Loucy (cell line): ENCODE measurements at regions not wholly inside any gene's neighbourhood (a gene's known extent, or its start where the extent isn't known, plus 50 kb on each side); places are given as distances from the start of the nearest gene placed in this dataset.

Source experiments
- H2AFZ ChIP-seq: fragments of 200-600 bp; sonication (generic); 2 replicates; pipeline ENCODE4 v1.6.0; 2016; ENCODE audit warnings: antibody characterized with exemption, mild to moderate bottlenecking, low read length, moderate library complexity
- H3F3A ChIP-seq: fragments of 200-600 bp; 2 replicates; pipeline ENCODE4 v1.6.0; 2016; ENCODE audit warnings: antibody characterized with exemption, low read depth, mild to moderate bottlenecking
- H3K27me3 ChIP-seq: fragments of 200-600 bp; sonication (generic); 2 replicates; pipeline ENCODE4 v1.6.1; 2014; ENCODE audit warnings: low read length, mild to moderate bottlenecking; ENCODE audit not compliant: insufficient read depth, poor library complexity, severe bottlenecking
- H3K36me3 ChIP-seq: fragments of 200-600 bp; sonication (generic); 2 replicates; pipeline ENCODE4 v1.6.1; 2016; ENCODE audit warnings: low read length; ENCODE audit not compliant: insufficient read depth
- H3K4me1 ChIP-seq: fragments of 200-600 bp; sonication (generic); 2 replicates; pipeline ENCODE4 v1.5.1; 2014; ENCODE audit warnings: low read length, mild to moderate bottlenecking; ENCODE audit not compliant: insufficient read depth, poor library complexity, severe bottlenecking
- H3K4me2 ChIP-seq: fragments of 200-600 bp; sonication (generic); 2 replicates; pipeline ENCODE4 v1.6.0; 2014; ENCODE audit warnings: antibody characterized with exemption, low read length, low read depth, mild to moderate bottlenecking; ENCODE audit not compliant: poor library complexity, severe bottlenecking
- H3K4me3 ChIP-seq: fragments of 200-600 bp; sonication (generic); 2 replicates; pipeline ENCODE4 v1.5.1; 2014; ENCODE audit warnings: low read length, mild to moderate bottlenecking, mixed read lengths; ENCODE audit not compliant: poor library complexity, severe bottlenecking
- H3K79me2 ChIP-seq: fragments of 200-600 bp; sonication (generic); 2 replicates; pipeline ENCODE4 v1.6.1; 2014; ENCODE audit warnings: low read length; ENCODE audit not compliant: insufficient read depth
- H3K9ac ChIP-seq: fragments of 200-600 bp; sonication (generic); 2 replicates; pipeline ENCODE4 v1.6.0; 2014; ENCODE audit warnings: mild to moderate bottlenecking, low read depth, low read length, moderate library complexity; ENCODE audit not compliant: poor library complexity, severe bottlenecking
- H3K9me2 ChIP-seq: fragments of 200-600 bp; sonication (generic); replicated peaks from 2 replicates; pipeline ENCODE4 v1.6.1; 2016; ENCODE audit warnings: low read depth, low read length, mixed read lengths
- H3K9me3 ChIP-seq: fragments of 200-600 bp; sonication (generic); 2 replicates; pipeline ENCODE4 v1.6.1; 2014; ENCODE audit warnings: mild to moderate bottlenecking, antibody characterized with exemption, low read length, low read depth; ENCODE audit not compliant: insufficient read depth
- H4K20me1 ChIP-seq: fragments of 200-600 bp; sonication (generic); 2 replicates; pipeline ENCODE4 v1.6.0; 2014; ENCODE audit warnings: antibody characterized with exemption, low read length, mild to moderate bottlenecking; ENCODE audit not compliant: insufficient read depth, poor library complexity, severe bottlenecking
- EZH2phosphoT487 ChIP-seq: fragments of 200-600 bp; IDR thresholded peaks from 2 replicates; pipeline ENCODE4 v1.6.1; 2018; ENCODE audit warnings: antibody characterized with exemption, mild to moderate bottlenecking, moderate library complexity, borderline replicate concordance
- TF ChIP-seq, protein P1 (sequence below): fragments of 200-600 bp; sonication (generic); conservative IDR thresholded peaks from 2 replicates; pipeline ENCODE4 v1.5.1; 2014; ENCODE audit warnings: mild to moderate bottlenecking, antibody characterized with exemption, low read length

DNA sequence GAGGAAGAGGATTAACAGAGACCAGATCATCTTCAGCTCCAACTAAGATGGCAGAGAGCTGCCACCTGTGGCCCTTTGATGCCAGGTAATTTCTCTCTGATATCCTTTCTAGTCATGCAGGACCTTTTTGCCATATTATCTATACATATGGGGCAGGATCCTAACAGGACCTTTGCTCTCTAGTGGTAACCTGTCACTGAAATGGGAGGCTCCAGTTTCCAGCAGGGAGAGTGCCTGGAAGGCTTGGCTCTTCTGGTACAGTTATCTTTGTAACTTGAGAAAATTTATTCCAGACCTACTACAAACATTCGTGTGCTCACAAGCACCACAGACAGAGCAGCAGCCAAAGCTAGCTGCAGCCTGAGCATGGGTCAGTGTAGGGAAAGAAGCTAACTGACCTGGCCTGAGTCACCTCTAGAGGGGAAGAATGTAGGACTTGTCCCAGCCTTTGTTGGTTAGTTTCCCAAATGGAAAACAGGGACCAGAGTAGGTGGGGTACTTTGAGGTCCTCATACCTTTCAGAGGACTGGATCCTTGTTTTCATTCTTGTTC lies 86.5 kb upstream of the MACF1 start:
- Histone ChIP-seq H3K4me2 (no peak overlapping the region), H3K4me1 (peaks cover 20% of the 10 kb centered on the region), H2AFZ (no peak overlapping the region), H3K4me3 (no peak overlapping the region), H3K79me2 (peaks cover 58% of the 10 kb centered on the region), H3F3A (no peaks in the 10 kb centered on the region), H4K20me1 (peaks cover 8% of the 10 kb centered on the region), H3K36me3 (no peaks in the 10 kb centered on the region), H3K9ac (no peak overlapping the region), H3K9me3 (no peaks in the 10 kb centered on the region), H3K9me2 (no peaks in the 10 kb centered on the region), H3K27me3 (no peaks in the 10 kb centered on the region)
- no peak for TF ChIP-seq EZH2phosphoT487
- TF ChIP-seq, protein P1, sequence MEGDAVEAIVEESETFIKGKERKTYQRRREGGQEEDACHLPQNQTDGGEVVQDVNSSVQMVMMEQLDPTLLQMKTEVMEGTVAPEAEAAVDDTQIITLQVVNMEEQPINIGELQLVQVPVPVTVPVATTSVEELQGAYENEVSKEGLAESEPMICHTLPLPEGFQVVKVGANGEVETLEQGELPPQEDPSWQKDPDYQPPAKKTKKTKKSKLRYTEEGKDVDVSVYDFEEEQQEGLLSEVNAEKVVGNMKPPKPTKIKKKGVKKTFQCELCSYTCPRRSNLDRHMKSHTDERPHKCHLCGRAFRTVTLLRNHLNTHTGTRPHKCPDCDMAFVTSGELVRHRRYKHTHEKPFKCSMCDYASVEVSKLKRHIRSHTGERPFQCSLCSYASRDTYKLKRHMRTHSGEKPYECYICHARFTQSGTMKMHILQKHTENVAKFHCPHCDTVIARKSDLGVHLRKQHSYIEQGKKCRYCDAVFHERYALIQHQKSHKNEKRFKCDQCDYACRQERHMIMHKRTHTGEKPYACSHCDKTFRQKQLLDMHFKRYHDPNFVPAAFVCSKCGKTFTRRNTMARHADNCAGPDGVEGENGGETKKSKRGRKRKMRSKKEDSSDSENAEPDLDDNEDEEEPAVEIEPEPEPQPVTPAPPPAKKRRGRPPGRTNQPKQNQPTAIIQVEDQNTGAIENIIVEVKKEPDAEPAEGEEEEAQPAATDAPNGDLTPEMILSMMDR, result no peak

- peaks cover 6% of the 10 kb centered on the region; the same call in 1 of the 2 replicates for H3K36me3 ChIP-seq
- H2AFZ ChIP-seq, result no peak overlapping the region
- H3K79me2 ChIP-seq, result peaks cover 33% of the 10 kb centered on the region
- no peaks in the 10 kb centered on the region for H3F3A ChIP-seq
- TF ChIP-seq EZH2phosphoT487, result no peak
- TF ChIP-seq, protein P1, result no peak
- no peak overlapping the region for H3K4me3 ChIP-seq
- H3K9ac ChIP-seq, result no peak overlapping the region
- peaks cover 2% of the 10 kb centered on the region for H4K20me1 ChIP-seq
- H3K4me1 ChIP-seq, result peaks cover 10% of the 10 kb centered on the region
- no peaks in the 10 kb centered on the region for H3K27me3 ChIP-seq
- H3K9me2 ChIP-seq, result no peaks in the 10 kb centered on the region
- no peaks in the 10 kb centered on the region for H3K9me3 ChIP-seq
- no peak overlapping the region for H3K4me2 ChIP-seq
Observed at GRCh38 chr1:39122056-39122455, 82.4 kb upstream of the MACF1 start.

GRCh38 chr1:39124282-39124681 lies 80.2 kb upstream of the MACF1 start:
- TF ChIP-seq, protein P1, result no peak
- TF ChIP-seq EZH2phosphoT487, result no peak
- peaks cover 16% of the 10 kb centered on the region; the same call in 1 of the 2 replicates for H3K79me2 ChIP-seq
- peaks cover 6% of the 10 kb centered on the region; the same call in 1 of the 2 replicates for H3K36me3 ChIP-seq

More at GRCh38 chr1:39124282-39124681, 80.2 kb upstream of the MACF1 start:
- Histone ChIP-seq H3K4me3 (no peak overlapping the region), H3K9me2 (no peaks in the 10 kb centered on the region), H3K4me1 (peaks cover 3% of the 10 kb centered on the region), H4K20me1 (no peaks in the 10 kb centered on the region), H3K9me3 (no peaks in the 10 kb centered on the region), H3K27me3 (no peaks in the 10 kb centered on the region), H2AFZ (no peak overlapping the region), H3K4me2 (no peak overlapping the region), H3F3A (no peaks in the 10 kb centered on the region), H3K9ac (no peak overlapping the region)
